PFSK-1 (cell line): ENCODE measurements at regions not wholly inside any gene's neighbourhood (a gene's known extent, or its start where the extent isn't known, plus 50 kb on each side); places are given as distances from the start of the nearest gene placed in this dataset.

Experiments
- FOXP2 ChIP-seq: optimal IDR thresholded peaks from 2 replicates; pipeline ENCODE3; 2011; ENCODE audit warnings: borderline replicate concordance, control low read depth, inconsistent platforms; ENCODE audit not compliant: insufficient read depth; ENCODE audit errors: extremely low read length, extremely low read depth
- POLR2AphosphoS5 ChIP-seq: IDR thresholded peaks from 2 replicates; pipeline ENCODE4 v1.6.1; 2012; ENCODE audit warnings: low read depth, mild to moderate bottlenecking, control low read depth, low read length, moderate library complexity
- REST ChIP-seq, 2 experiments: IDR thresholded peaks; 2 replicates each; pipeline versions ENCODE4 v1.6.1 to v1.8.0; 2011 to 2012; ENCODE audit warnings: low read depth in 2 of 2, low read length in 2 of 2, control low read depth in 1 of 2, inconsistent platforms in 1 of 2, mild to moderate bottlenecking in 1 of 2, moderate library complexity in 1 of 2; ENCODE audit not compliant: insufficient read depth in 1 of 2
- SIN3A ChIP-seq: IDR thresholded peaks from 2 replicates; pipeline ENCODE4 v1.6.1; 2012; ENCODE audit warnings: mild to moderate bottlenecking, low read length, moderate library complexity, borderline replicate concordance; ENCODE audit not compliant: insufficient read depth
- TAF1 ChIP-seq: IDR thresholded peaks from 2 replicates; pipeline ENCODE4 v1.6.1; 2012; ENCODE audit warnings: low read length, control low read depth, borderline replicate concordance; ENCODE audit not compliant: insufficient read depth

GRCh38 chr3:104286645-104287044, 1080.1 kb upstream of the ALCAM start:
- no peak for TF ChIP-seq TAF1
- TF ChIP-seq FOXP2 = no peak
- TF ChIP-seq POLR2AphosphoS5 = no peak
- TF ChIP-seq REST (IDR thresholded peaks at IDR 0.05; ENCODE audit: insufficient read depth in 1 of 2, low read depth in 2 of 2, low read length in 2 of 2) = no peak
- TF ChIP-seq SIN3A = no peak

- TF ChIP-seq REST (IDR thresholded peaks at IDR 0.05; ENCODE audit: insufficient read depth in 1 of 2, low read depth in 2 of 2, low read length in 2 of 2) (no peak), FOXP2 (no peak), SIN3A (no peak), TAF1 (no peak), POLR2AphosphoS5 (no peak)
These were observed 1075.3 kb upstream of the ALCAM start for GRCh38 chr3:104291437-104291851.

GRCh38 chr3:104291878-104292277, 1074.8 kb upstream of the ALCAM start:
- TF ChIP-seq SIN3A = no peak
- no peak for TF ChIP-seq FOXP2
- no peak for TF ChIP-seq REST (IDR thresholded peaks at IDR 0.05; ENCODE audit: insufficient read depth in 1 of 2, low read depth in 2 of 2, low read length in 2 of 2)
- no peak for TF ChIP-seq POLR2AphosphoS5
- TF ChIP-seq TAF1 = no peak

- no peak for TF ChIP-seq TAF1
- no peak for TF ChIP-seq POLR2AphosphoS5
- TF ChIP-seq REST (IDR thresholded peaks at IDR 0.05; ENCODE audit: insufficient read depth in 1 of 2, low read depth in 2 of 2, low read length in 2 of 2) = no peak
- no peak for TF ChIP-seq FOXP2
- TF ChIP-seq SIN3A = no peak
These were observed 1069.1 kb upstream of the ALCAM start for GRCh38 chr3:104297617-104298016.

GRCh38 chr3:104298662-104299061, 1068.0 kb upstream of the ALCAM start:
- TF ChIP-seq TAF1 = no peak
- no peak for TF ChIP-seq FOXP2
- no peak for TF ChIP-seq POLR2AphosphoS5
- TF ChIP-seq REST (IDR thresholded peaks at IDR 0.05; ENCODE audit: insufficient read depth in 1 of 2, low read depth in 2 of 2, low read length in 2 of 2) = no peak
- TF ChIP-seq SIN3A = no peak
